Nephron progenitor cell (in vitro differentiated cells): ENCODE measurements at regions not wholly inside any gene's neighbourhood (a gene's known extent, or its start where the extent isn't known, plus 50 kb on each side); places are given as distances from the start of the nearest gene placed in this dataset.
A peak's percentile ranks its signal among the peaks of the same experiment; 100 is the strongest.

Experiments used
- DNase-seq: peaks from one replicate; pipeline ENCODE4 v3.0.0; 2021
- H3K27ac Mint-ChIP-seq: 2 replicates; pipeline ENCODE4 v1.8.0; 2021; ENCODE audit warnings: mild to moderate bottlenecking, moderate library complexity, mixed read lengths
- H3K27me3 Mint-ChIP-seq: 2 replicates; pipeline ENCODE4 v1.8.0; 2021; ENCODE audit warnings: mild to moderate bottlenecking, low read depth, mixed read lengths; ENCODE audit not compliant: poor library complexity
- H3K36me3 Mint-ChIP-seq: 2 replicates; pipeline ENCODE4 v1.8.0; 2021; ENCODE audit warnings: low read depth, mixed read lengths
- H3K4me1 Mint-ChIP-seq: 2 replicates; pipeline ENCODE4 v1.8.0; 2021; ENCODE audit warnings: mixed read lengths
- H3K4me3 Mint-ChIP-seq: 2 replicates; pipeline ENCODE4 v1.8.0; 2021; ENCODE audit warnings: mild to moderate bottlenecking, moderate library complexity, mixed read lengths
- H3K9me3 Mint-ChIP-seq: 2 replicates; pipeline ENCODE4 v1.8.0; 2021; ENCODE audit warnings: mild to moderate bottlenecking, moderate library complexity, mixed read lengths
- CTCF ChIP-seq: fragments of 200-600 bp; sonication (generic); IDR thresholded peaks from 2 replicates; pipeline ENCODE4 v1.5.0; 2021; ENCODE audit warnings: antibody characterized with exemption

GRCh38 chr13:39935155-39935554 is 279.7 kb downstream of the COG6 start:
- Mint-ChIP-seq H3K36me3 (no peaks in the 10 kb centered on the region), H3K9me3 (peaks cover 5% of the 10 kb centered on the region), H3K27ac (no peak overlapping the region), H3K4me3 (no peak overlapping the region), H3K27me3 (peaks cover 2% of the 10 kb centered on the region), H3K4me1 (peaks cover 9% of the 10 kb centered on the region)
- no peak for TF ChIP-seq CTCF
- no peak for DNase-seq

- H3K9me3 Mint-ChIP-seq = no peaks in the 10 kb centered on the region
- no peak overlapping the region for H3K27ac Mint-ChIP-seq
- no peak overlapping the region for H3K4me3 Mint-ChIP-seq
- H3K36me3 Mint-ChIP-seq = no peaks in the 10 kb centered on the region
- H3K4me1 Mint-ChIP-seq = peaks cover 11% of the 10 kb centered on the region
- no peak for TF ChIP-seq CTCF
- no peak for DNase-seq
- H3K27me3 Mint-ChIP-seq = peaks cover 4% of the 10 kb centered on the region
Observed at GRCh38 chr13:39938596-39938995, 283.1 kb downstream of the COG6 start.

- no peak for TF ChIP-seq CTCF
- Mint-ChIP-seq H3K4me3 (no peak overlapping the region), H3K36me3 (no peaks in the 10 kb centered on the region), H3K4me1 (peaks cover 11% of the 10 kb centered on the region), H3K9me3 (no peaks in the 10 kb centered on the region), H3K27me3 (peaks cover 4% of the 10 kb centered on the region), H3K27ac (no peak overlapping the region)
- DNase-seq = no peak
Observed at GRCh38 chr13:39941236-39941635, 285.8 kb downstream of the COG6 start.

GRCh38 chr13:39941911-39942551 is 286.6 kb downstream of the COG6 start:
- no peaks in the 10 kb centered on the region for H3K9me3 Mint-ChIP-seq
- no peak overlapping the region for H3K27ac Mint-ChIP-seq
- H3K4me3 Mint-ChIP-seq = no peak overlapping the region
- no peaks in the 10 kb centered on the region for H3K36me3 Mint-ChIP-seq
- TF ChIP-seq CTCF = no peak
- peaks cover 11% of the 10 kb centered on the region for H3K4me1 Mint-ChIP-seq
- peaks cover 8% of the 10 kb centered on the region for H3K27me3 Mint-ChIP-seq
- no peak for DNase-seq

- H3K27me3 Mint-ChIP-seq = peaks cover 10% of the 10 kb centered on the region
- H3K4me1 Mint-ChIP-seq = peaks cover 11% of the 10 kb centered on the region
- peak; percentile 90 for TF ChIP-seq CTCF
- no peaks in the 10 kb centered on the region for H3K36me3 Mint-ChIP-seq
- H3K27ac Mint-ChIP-seq = no peak overlapping the region
- H3K4me3 Mint-ChIP-seq = no peak overlapping the region
- peak; percentile 65 for DNase-seq
- H3K9me3 Mint-ChIP-seq = no peaks in the 10 kb centered on the region
Observed at GRCh38 chr13:39942552-39943273, 287.3 kb downstream of the COG6 start.

- no peak overlapping the region for H3K4me3 Mint-ChIP-seq
- no peak for TF ChIP-seq CTCF
- H3K27ac Mint-ChIP-seq = no peak overlapping the region
Observed at GRCh38 chr13:39943711-39944110, 288.2 kb downstream of the COG6 start.

More at GRCh38 chr13:39943711-39944110, 288.2 kb downstream of the COG6 start:
- no peak for DNase-seq
- H3K27me3 Mint-ChIP-seq = peaks cover 13% of the 10 kb centered on the region
- H3K36me3 Mint-ChIP-seq = no peaks in the 10 kb centered on the region
- peaks cover 11% of the 10 kb centered on the region for H3K4me1 Mint-ChIP-seq
- no peaks in the 10 kb centered on the region for H3K9me3 Mint-ChIP-seq
